Mucosa of gallbladder (tissue), 1 donor: ENCODE measurements at regions not wholly inside any gene's neighbourhood (a gene's known extent, or its start where the extent isn't known, plus 50 kb on each side); places are given as distances from the start of the nearest gene placed in this dataset.
A peak's percentile ranks its signal among the peaks of the same experiment; 100 is the strongest.

ENCODE experiments used
- DNase-seq: peaks from one replicate; pipeline ENCODE4 v3.0.0-alpha.2; 2020; ENCODE audit warnings: low spot score
- donor health status: DM: no; HTN: no; CAD: no.

- DNase-seq: peak; percentile 83
These were observed 129.2 kb downstream of the HFE start for GRCh38 chr6:26216359-26216885.

GRCh38 chr6:26216886-26217713 lies 129.9 kb downstream of the HFE start:
- peak; percentile 86 for DNase-seq

GRCh38 chr6:26217714-26218075 lies 130.5 kb downstream of the HFE start:
- no peak for DNase-seq

- DNase-seq: no peak
These were observed 131.6 kb downstream of the HFE start for GRCh38 chr6:26218824-26219223.

GRCh38 chr6:26220145-26220970 lies 133.1 kb downstream of the HFE start:
- DNase-seq: no peak

GRCh38 chr6:26221186-26221585 lies 134.0 kb downstream of the HFE start:
- no peak for DNase-seq

GRCh38 chr6:26222571-26222970 lies 135.3 kb downstream of the HFE start:
- no peak for DNase-seq

GRCh38 chr6:26223228-26223627 lies 136.0 kb downstream of the HFE start:
- no peak for DNase-seq

GRCh38 chr6:26223650-26224546 lies 136.7 kb downstream of the HFE start:
- peak; percentile 76 for DNase-seq

- DNase-seq: no peak
These were observed 137.3 kb downstream of the HFE start for GRCh38 chr6:26224547-26224912.

GRCh38 chr6:26224940-26225847 lies 138.0 kb downstream of the HFE start:
- peak; percentile 61 for DNase-seq

GRCh38 chr6:26225848-26226578 lies 138.8 kb downstream of the HFE start:
- no peak for DNase-seq

GRCh38 chr6:26226579-26226967 lies 138.4 kb upstream of the BTN3A2 start:
- no peak for DNase-seq

GRCh38 chr6:26230351-26230750 lies 134.6 kb upstream of the BTN3A2 start:
- DNase-seq: no peak

- no peak for DNase-seq
These were observed 133.9 kb upstream of the BTN3A2 start for GRCh38 chr6:26231006-26231587.

- no peak for DNase-seq
These were observed 132.6 kb upstream of the BTN3A2 start for GRCh38 chr6:26232306-26232939.

GRCh38 chr6:26232940-26233648 lies 131.9 kb upstream of the BTN3A2 start:
- no peak for DNase-seq

- peak; percentile 68 for DNase-seq
These were observed 131.2 kb upstream of the BTN3A2 start for GRCh38 chr6:26233649-26234420.
